HepG2 (cell line): ENCODE measurements at regions not wholly inside any gene's neighbourhood (a gene's known extent, or its start where the extent isn't known, plus 50 kb on each side); places are given as distances from the start of the nearest gene placed in this dataset.

Experiments used
- CEBPB ChIP-seq: IDR thresholded peaks from 2 replicates; pipeline ENCODE4 v1.6.1; 2011; ENCODE audit warnings: low read depth, low read length, improper control_type of control experiment, borderline replicate concordance
- CHCHD3 ChIP-seq: sonication (generic); formaldehyde crosslinking; IDR thresholded peaks from 2 replicates; pipeline ENCODE4 v1.8.0; 2022; ENCODE audit warnings: mild to moderate bottlenecking, missing genetic modification reagents, moderate library complexity
- NBN ChIP-seq: fragments of 450-650 bp; conservative IDR thresholded peaks from 2 replicates; pipeline ENCODE4 v1.6.1; 2017
- PRPF4 ChIP-seq: fragments of 200-400 bp; formaldehyde crosslinking; IDR thresholded peaks from 2 replicates; pipeline ENCODE4 v1.6.1; 2016; ENCODE audit warnings: low read length, low read depth; ENCODE audit not compliant: poor library complexity, severe bottlenecking
- ZBTB1 ChIP-seq: sonication (generic); formaldehyde crosslinking; IDR thresholded peaks from 2 replicates; pipeline ENCODE4 v1.4.0; 2020; ENCODE audit warnings: missing genetic modification reagents, borderline replicate concordance
- ZNF101 ChIP-seq: sonication (generic); formaldehyde crosslinking; IDR thresholded peaks from 2 replicates; pipeline ENCODE4 v1.4.0; 2020; ENCODE audit warnings: mild to moderate bottlenecking, low read depth, missing genetic modification reagents, borderline replicate concordance
- ZNF777 ChIP-seq: sonication (generic); formaldehyde crosslinking; IDR thresholded peaks from 2 replicates; pipeline ENCODE4 v1.4.0; 2020; ENCODE audit warnings: missing genetic modification reagents
- TF ChIP-seq, protein P1 (sequence below): sonication (generic); formaldehyde crosslinking; IDR thresholded peaks from 2 replicates; pipeline ENCODE4 v1.5.0; 2020; ENCODE audit warnings: mild to moderate bottlenecking, missing genetic modification reagents, moderate library complexity
- TF ChIP-seq, protein P2 (sequence below): IDR thresholded peaks from 2 replicates; pipeline ENCODE4 v1.6.1; 2016

DNA sequence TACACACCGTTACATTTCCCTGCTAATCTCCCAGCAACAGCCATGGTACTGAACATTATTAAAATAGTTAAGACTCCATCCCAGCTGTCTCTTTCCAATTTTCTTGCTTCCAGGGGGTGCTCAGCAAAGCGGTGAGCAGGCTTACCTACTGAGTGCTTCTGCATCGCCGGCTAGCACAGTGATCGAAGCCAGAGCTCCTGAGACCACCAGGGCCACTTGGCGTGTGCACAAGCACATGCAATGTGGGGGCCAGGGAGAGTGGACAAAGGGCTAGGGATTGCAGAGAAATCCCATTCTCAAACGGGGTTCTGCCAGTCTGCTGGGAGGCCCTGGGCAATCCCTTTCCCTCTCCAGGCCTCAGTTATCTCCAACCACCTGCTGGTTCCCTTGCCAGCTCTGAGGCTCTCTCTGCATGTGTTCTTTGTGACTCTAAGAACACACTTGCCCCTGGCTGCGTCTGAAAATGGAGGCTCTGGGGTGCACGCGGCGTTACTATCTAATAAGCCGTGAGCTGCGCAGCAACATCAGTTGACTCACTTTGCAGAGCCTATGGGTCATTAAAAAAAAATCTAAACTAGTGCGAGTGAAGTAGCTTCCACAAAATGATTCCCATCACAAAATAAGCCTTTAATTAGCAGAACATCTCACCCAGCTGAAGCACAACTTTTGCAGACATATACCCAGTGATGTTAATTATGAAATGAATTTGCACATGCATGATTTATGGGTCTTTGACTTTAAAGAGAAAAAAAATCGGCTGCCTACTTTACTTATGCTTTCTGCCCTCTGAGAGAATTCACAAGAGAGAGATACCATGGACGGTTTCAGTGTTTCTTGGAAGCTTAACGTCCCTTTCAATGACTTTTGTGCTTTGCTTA, 271.5 kb downstream of the TLE3 start:
- TF ChIP-seq ZNF777, result no peak
- TF ChIP-seq CHCHD3 (CRISPR knock-in tag), result no peak
- TF ChIP-seq, protein P1, sequence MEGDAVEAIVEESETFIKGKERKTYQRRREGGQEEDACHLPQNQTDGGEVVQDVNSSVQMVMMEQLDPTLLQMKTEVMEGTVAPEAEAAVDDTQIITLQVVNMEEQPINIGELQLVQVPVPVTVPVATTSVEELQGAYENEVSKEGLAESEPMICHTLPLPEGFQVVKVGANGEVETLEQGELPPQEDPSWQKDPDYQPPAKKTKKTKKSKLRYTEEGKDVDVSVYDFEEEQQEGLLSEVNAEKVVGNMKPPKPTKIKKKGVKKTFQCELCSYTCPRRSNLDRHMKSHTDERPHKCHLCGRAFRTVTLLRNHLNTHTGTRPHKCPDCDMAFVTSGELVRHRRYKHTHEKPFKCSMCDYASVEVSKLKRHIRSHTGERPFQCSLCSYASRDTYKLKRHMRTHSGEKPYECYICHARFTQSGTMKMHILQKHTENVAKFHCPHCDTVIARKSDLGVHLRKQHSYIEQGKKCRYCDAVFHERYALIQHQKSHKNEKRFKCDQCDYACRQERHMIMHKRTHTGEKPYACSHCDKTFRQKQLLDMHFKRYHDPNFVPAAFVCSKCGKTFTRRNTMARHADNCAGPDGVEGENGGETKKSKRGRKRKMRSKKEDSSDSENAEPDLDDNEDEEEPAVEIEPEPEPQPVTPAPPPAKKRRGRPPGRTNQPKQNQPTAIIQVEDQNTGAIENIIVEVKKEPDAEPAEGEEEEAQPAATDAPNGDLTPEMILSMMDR, result no peak
- TF ChIP-seq, protein P2, sequence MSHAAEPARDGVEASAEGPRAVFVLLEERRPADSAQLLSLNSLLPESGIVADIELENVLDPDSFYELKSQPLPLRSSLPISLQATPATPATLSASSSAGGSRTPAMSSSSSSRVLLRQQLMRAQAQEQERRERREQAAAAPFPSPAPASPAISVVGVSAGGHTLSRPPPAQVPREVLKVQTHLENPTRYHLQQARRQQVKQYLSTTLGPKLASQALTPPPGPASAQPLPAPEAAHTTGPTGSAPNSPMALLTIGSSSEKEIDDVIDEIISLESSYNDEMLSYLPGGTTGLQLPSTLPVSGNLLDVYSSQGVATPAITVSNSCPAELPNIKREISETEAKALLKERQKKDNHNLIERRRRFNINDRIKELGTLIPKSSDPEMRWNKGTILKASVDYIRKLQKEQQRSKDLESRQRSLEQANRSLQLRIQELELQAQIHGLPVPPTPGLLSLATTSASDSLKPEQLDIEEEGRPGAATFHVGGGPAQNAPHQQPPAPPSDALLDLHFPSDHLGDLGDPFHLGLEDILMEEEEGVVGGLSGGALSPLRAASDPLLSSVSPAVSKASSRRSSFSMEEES (CRISPR knock-in tag), result no peak
- no peak for TF ChIP-seq ZNF101 (CRISPR knock-in tag)
- TF ChIP-seq CEBPB, result no peak
- no peak for TF ChIP-seq PRPF4
- TF ChIP-seq NBN, result no peak
- TF ChIP-seq ZBTB1 (CRISPR knock-in tag), result no peak
